Neural progenitor cell (in vitro differentiated cells): ENCODE measurements at regions not wholly inside any gene's neighbourhood (a gene's known extent, or its start where the extent isn't known, plus 50 kb on each side); places are given as distances from the start of the nearest gene placed in this dataset.

Source experiments
- DNase-seq: peaks from one replicate; pipeline ENCODE4 v3.0.0-alpha.2; 2016; ENCODE audit warnings: low spot score
- H2AFZ ChIP-seq: fragments of 200-600 bp; sonication (generic); replicated peaks from 2 replicates; pipeline ENCODE4 v1.6.1; 2016; ENCODE audit warnings: antibody characterized with exemption
- H3F3A ChIP-seq: fragments of 200-600 bp; sonication (generic); 2 replicates; pipeline ENCODE4 v1.6.1; 2016; ENCODE audit warnings: antibody characterized with exemption, low read depth
- H3K27ac ChIP-seq: fragments of 200-600 bp; sonication (generic); 2 replicates; pipeline ENCODE4 v1.5.1; 2016; ENCODE audit warnings: mild to moderate bottlenecking
- H3K27me3 ChIP-seq: fragments of 200-600 bp; sonication (generic); 2 replicates; pipeline ENCODE4 v1.6.1; 2016; ENCODE audit warnings: mild to moderate bottlenecking, moderate library complexity
- H3K36me3 ChIP-seq: fragments of 200-600 bp; sonication (generic); 2 replicates; pipeline ENCODE4 v1.5.1; 2016
- H3K4me1 ChIP-seq: fragments of 200-600 bp; sonication (generic); 2 replicates; pipeline ENCODE4 v1.6.1; 2016; ENCODE audit warnings: mixed run types
- H3K4me2 ChIP-seq: fragments of 200-600 bp; sonication (generic); 2 replicates; pipeline ENCODE4 v1.6.1; 2016
- H3K4me3 ChIP-seq: fragments of 200-600 bp; sonication (generic); 2 replicates; pipeline ENCODE4 v1.5.1; 2016
- H3K79me2 ChIP-seq: fragments of 200-600 bp; sonication (generic); 2 replicates; pipeline ENCODE4 v1.6.1; 2016; ENCODE audit warnings: low read depth
- H3K9ac ChIP-seq: fragments of 200-600 bp; sonication (generic); 2 replicates; pipeline ENCODE4 v1.6.1; 2016
- H3K9me3 ChIP-seq: fragments of 200-600 bp; sonication (generic); 2 replicates; pipeline ENCODE4 v1.5.1; 2016; ENCODE audit warnings: low read depth
- H4K20me1 ChIP-seq: fragments of 200-600 bp; sonication (generic); 2 replicates; pipeline ENCODE4 v1.6.1; 2016; ENCODE audit warnings: low read depth
- H3K27ac Mint-ChIP-seq: 3 replicates; pipeline ENCODE4 v1.8.0; 2021; ENCODE audit warnings: mixed read lengths
- H3K27me3 Mint-ChIP-seq: 2 replicates; pipeline ENCODE4 v1.8.0; 2022; ENCODE audit warnings: low read depth, mild to moderate bottlenecking, inconsistent platforms, moderate library complexity, mixed read lengths; ENCODE audit not compliant: insufficient read depth
- H3K36me3 Mint-ChIP-seq: 3 replicates; pipeline ENCODE4 v1.8.0; 2021; ENCODE audit warnings: mixed read lengths
- H3K4me1 Mint-ChIP-seq: 3 replicates; pipeline ENCODE4 v1.8.0; 2021; ENCODE audit warnings: mixed read lengths
- H3K4me3 Mint-ChIP-seq: 3 replicates; pipeline ENCODE4 v1.8.0; 2021; ENCODE audit warnings: mild to moderate bottlenecking, moderate library complexity, mixed read lengths
- H3K9me3 Mint-ChIP-seq: 3 replicates; pipeline ENCODE4 v1.8.0; 2020; ENCODE audit warnings: mixed read lengths
- EZH2 ChIP-seq: fragments of 200-600 bp; sonication (generic); IDR thresholded peaks from 2 replicates; pipeline ENCODE4 v1.6.1; 2017; ENCODE audit warnings: antibody characterized with exemption, mild to moderate bottlenecking, moderate library complexity
- EZH2phosphoT487 ChIP-seq: fragments of 200-600 bp; sonication (generic); IDR thresholded peaks from 2 replicates; pipeline ENCODE4 v1.6.1; 2017; ENCODE audit warnings: antibody characterized with exemption
- TF ChIP-seq, protein P1 (sequence below): fragments of 200-600 bp; sonication (generic); IDR thresholded peaks from 2 replicates; pipeline ENCODE4 v1.5.1; 2017; ENCODE audit warnings: antibody characterized with exemption, mild to moderate bottlenecking

DNA sequence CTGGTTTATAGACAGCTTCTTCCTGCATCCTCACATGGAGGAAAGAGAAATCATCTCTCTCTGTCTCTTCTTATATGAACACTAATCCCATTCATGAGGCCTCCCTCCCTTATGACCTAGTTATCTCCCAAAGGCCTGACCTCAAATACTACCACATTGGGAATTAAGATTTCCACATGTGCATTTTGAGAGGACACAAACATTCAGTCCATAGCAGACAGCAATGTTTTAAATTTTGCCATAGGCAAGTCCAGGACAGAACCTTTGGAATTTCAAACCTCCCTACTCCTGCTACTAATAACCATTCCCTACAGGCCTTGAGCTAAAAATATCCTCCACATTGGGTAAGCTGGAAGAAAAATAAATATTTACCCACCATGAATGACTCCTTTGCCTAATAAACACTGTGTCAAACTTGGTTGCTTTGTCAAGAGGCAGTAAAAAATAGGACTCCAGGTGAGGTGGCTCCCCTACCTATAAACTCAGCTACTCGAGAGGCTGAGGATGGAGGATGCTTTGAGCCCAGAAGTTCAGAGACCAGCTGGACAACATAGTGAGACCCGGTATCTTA is 113.7 kb downstream of the ZNF281 start:
- H3K4me1 ChIP-seq, result peaks cover 7% of the 10 kb centered on the region
- H2AFZ ChIP-seq, result no peak overlapping the region
- no peaks in the 10 kb centered on the region for H3K9me3 ChIP-seq
- H3K4me3 Mint-ChIP-seq, result no peak overlapping the region
- H4K20me1 ChIP-seq, result no peaks in the 10 kb centered on the region
- peaks cover 4% of the 10 kb centered on the region for H3F3A ChIP-seq
- peaks cover 7% of the 10 kb centered on the region for H3K4me1 Mint-ChIP-seq
- no peak overlapping the region for H3K27ac Mint-ChIP-seq
- H3K27ac ChIP-seq, result no peak overlapping the region
- no peaks in the 10 kb centered on the region for H3K36me3 Mint-ChIP-seq
- H3K9me3 Mint-ChIP-seq, result no peaks in the 10 kb centered on the region
- no peaks in the 10 kb centered on the region for H3K79me2 ChIP-seq
- DNase-seq, result no peak
- TF ChIP-seq, protein P1, sequence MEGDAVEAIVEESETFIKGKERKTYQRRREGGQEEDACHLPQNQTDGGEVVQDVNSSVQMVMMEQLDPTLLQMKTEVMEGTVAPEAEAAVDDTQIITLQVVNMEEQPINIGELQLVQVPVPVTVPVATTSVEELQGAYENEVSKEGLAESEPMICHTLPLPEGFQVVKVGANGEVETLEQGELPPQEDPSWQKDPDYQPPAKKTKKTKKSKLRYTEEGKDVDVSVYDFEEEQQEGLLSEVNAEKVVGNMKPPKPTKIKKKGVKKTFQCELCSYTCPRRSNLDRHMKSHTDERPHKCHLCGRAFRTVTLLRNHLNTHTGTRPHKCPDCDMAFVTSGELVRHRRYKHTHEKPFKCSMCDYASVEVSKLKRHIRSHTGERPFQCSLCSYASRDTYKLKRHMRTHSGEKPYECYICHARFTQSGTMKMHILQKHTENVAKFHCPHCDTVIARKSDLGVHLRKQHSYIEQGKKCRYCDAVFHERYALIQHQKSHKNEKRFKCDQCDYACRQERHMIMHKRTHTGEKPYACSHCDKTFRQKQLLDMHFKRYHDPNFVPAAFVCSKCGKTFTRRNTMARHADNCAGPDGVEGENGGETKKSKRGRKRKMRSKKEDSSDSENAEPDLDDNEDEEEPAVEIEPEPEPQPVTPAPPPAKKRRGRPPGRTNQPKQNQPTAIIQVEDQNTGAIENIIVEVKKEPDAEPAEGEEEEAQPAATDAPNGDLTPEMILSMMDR, result no peak
- TF ChIP-seq EZH2 (no peak), EZH2phosphoT487 (no peak)
- H3K27me3 ChIP-seq, result peaks cover 18% of the 10 kb centered on the region
- no peak overlapping the region for H3K4me2 ChIP-seq
- no peaks in the 10 kb centered on the region for H3K36me3 ChIP-seq
- no peak overlapping the region for H3K9ac ChIP-seq
- no peak overlapping the region for H3K4me3 ChIP-seq
- H3K27me3 Mint-ChIP-seq, result peaks cover 12% of the 10 kb centered on the region

GRCh38 chr1:200294241-200294640 is 115.6 kb downstream of the ZNF281 start:
- peaks cover 2% of the 10 kb centered on the region for H3K27me3 Mint-ChIP-seq
- no peaks in the 10 kb centered on the region for H3K9me3 Mint-ChIP-seq
- no peak for TF ChIP-seq EZH2phosphoT487
- no peak for TF ChIP-seq EZH2
- TF ChIP-seq, protein P1, result no peak

DNA sequence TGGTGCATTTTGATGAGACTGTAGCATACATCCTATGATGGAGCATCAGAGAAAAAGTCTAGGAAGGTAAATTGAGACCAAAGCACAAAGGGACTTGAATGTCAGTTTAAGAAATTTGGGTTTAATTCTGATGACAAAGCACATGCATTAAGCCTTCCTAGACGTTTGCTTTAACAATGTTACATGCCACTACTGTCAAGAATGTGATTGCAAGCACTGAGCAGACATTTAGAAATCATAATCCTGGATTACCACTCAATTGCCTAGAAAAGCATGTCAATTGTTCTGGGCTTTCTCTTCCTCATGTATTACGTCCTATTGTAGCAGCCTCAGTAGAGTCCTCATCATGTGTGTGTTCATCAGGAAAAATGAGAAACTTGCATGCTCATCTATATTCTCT is 117.1 kb downstream of the ZNF281 start:
- H3K4me1 ChIP-seq, result peaks cover 20% of the 10 kb centered on the region
- Mint-ChIP-seq H3K4me3 (no peak overlapping the region), H3K36me3 (no peaks in the 10 kb centered on the region), H3K9me3 (no peaks in the 10 kb centered on the region), H3K27ac (no peak overlapping the region), H3K4me1 (peaks cover 16% of the 10 kb centered on the region), H3K27me3 (no peaks in the 10 kb centered on the region)
- H4K20me1 ChIP-seq, result no peaks in the 10 kb centered on the region
- peaks cover 17% of the 10 kb centered on the region for H3F3A ChIP-seq
- no peak overlapping the region for H3K4me2 ChIP-seq
- no peak overlapping the region for H2AFZ ChIP-seq
- no peaks in the 10 kb centered on the region for H3K79me2 ChIP-seq
- no peaks in the 10 kb centered on the region for H3K36me3 ChIP-seq
- H3K9ac ChIP-seq, result no peak overlapping the region
- peaks cover 10% of the 10 kb centered on the region for H3K27me3 ChIP-seq
- H3K9me3 ChIP-seq, result no peaks in the 10 kb centered on the region
- DNase-seq, result no peak
- TF ChIP-seq EZH2 (no peak), EZH2phosphoT487 (no peak)
- TF ChIP-seq, protein P1, result no peak
- no peak overlapping the region for H3K4me3 ChIP-seq
- H3K27ac ChIP-seq, result no peak overlapping the region

More at GRCh38 chr1:200294241-200294640, 115.6 kb downstream of the ZNF281 start:
- Mint-ChIP-seq H3K27ac (no peak overlapping the region), H3K4me1 (peaks cover 16% of the 10 kb centered on the region), H3K36me3 (no peaks in the 10 kb centered on the region), H3K4me3 (no peak overlapping the region)
- no peak overlapping the region for H3K27ac ChIP-seq
- H2AFZ ChIP-seq, result no peak overlapping the region
- H3K27me3 ChIP-seq, result no peaks in the 10 kb centered on the region
- no peak for DNase-seq
- no peaks in the 10 kb centered on the region for H3K36me3 ChIP-seq
- no peak overlapping the region for H3K4me3 ChIP-seq
- H3K9ac ChIP-seq, result no peak overlapping the region
- peaks cover 17% of the 10 kb centered on the region for H3F3A ChIP-seq
- H3K4me1 ChIP-seq, result peaks cover 20% of the 10 kb centered on the region
- H3K4me2 ChIP-seq, result no peak overlapping the region
- H3K79me2 ChIP-seq, result no peaks in the 10 kb centered on the region
- no peaks in the 10 kb centered on the region for H4K20me1 ChIP-seq
- H3K9me3 ChIP-seq, result no peaks in the 10 kb centered on the region
